HG02623 (cell line): ENCODE measurements at regions not wholly inside any gene's neighbourhood (a gene's known extent, or its start where the extent isn't known, plus 50 kb on each side); places are given as distances from the start of the nearest gene placed in this dataset.
"Not testable (repeated sequence)": the region's sequence is repeated elsewhere in the genome, so short reads cannot be mapped to it uniquely, and the experiment has no call there.

Experiments used
- ATAC-seq: cut with Tn5 transposase; IDR thresholded peaks from one replicate; pipeline ENCODE4 v1.9.1; 2021; ENCODE audit warnings: moderate library complexity; ENCODE audit not compliant: unreplicated experiment

- no peak for ATAC-seq
Measured at GRCh38 chr18:59057493-59057795, 82.2 kb upstream of the SEC11C start.

GRCh38 chr18:59057969-59058368 is 81.7 kb upstream of the SEC11C start:
- no peak for ATAC-seq

- no peak for ATAC-seq
Measured at GRCh38 chr18:59059140-59059539, 80.5 kb upstream of the SEC11C start.

GRCh38 chr18:59060551-59060950 is 79.1 kb upstream of the SEC11C start:
- no peak for ATAC-seq

GRCh38 chr18:59061914-59062642 is 77.6 kb upstream of the SEC11C start:
- no peak for ATAC-seq

- no peak for ATAC-seq
Measured at GRCh38 chr18:59062643-59063006, 77.1 kb upstream of the SEC11C start.

GRCh38 chr18:59063300-59063906 is 76.3 kb upstream of the SEC11C start:
- ATAC-seq, result no peak

- no peak for ATAC-seq
Measured at GRCh38 chr18:59063912-59064311, 75.8 kb upstream of the SEC11C start.

- ATAC-seq, result no peak
Measured at GRCh38 chr18:59065684-59066083, 74.0 kb upstream of the SEC11C start.

- ATAC-seq, result no peak
Measured at GRCh38 chr18:59067873-59068272, 71.8 kb upstream of the SEC11C start.

GRCh38 chr18:59068276-59069071 is 71.2 kb upstream of the SEC11C start:
- ATAC-seq, result no peak

- ATAC-seq, result peak; percentile 67
Measured at GRCh38 chr18:59070181-59070912, 69.3 kb upstream of the SEC11C start.

GRCh38 chr18:59072727-59073421 is 66.8 kb upstream of the SEC11C start:
- peak; percentile 50 for ATAC-seq

- no peak for ATAC-seq
Measured at GRCh38 chr18:59075923-59076322, 63.8 kb upstream of the SEC11C start.

- ATAC-seq, result no peak
Measured at GRCh38 chr18:59079264-59079663, 60.4 kb upstream of the SEC11C start.

GRCh38 chr18:59079687-59080501 is 59.8 kb upstream of the SEC11C start:
- ATAC-seq, result not testable (repeated sequence)

- ATAC-seq, result no peak
Measured at GRCh38 chr18:59083136-59083818, 56.4 kb upstream of the SEC11C start.

- ATAC-seq, result no peak
Measured at GRCh38 chr18:59085126-59085794, 54.4 kb upstream of the SEC11C start.

GRCh38 chr18:59085797-59086196 is 53.9 kb upstream of the SEC11C start:
- no peak for ATAC-seq
